Trophoblast cell (in vitro differentiated cells and primary cell): ENCODE measurements at regions not wholly inside any gene's neighbourhood (a gene's known extent, or its start where the extent isn't known, plus 50 kb on each side); places are given as distances from the start of the nearest gene placed in this dataset.
"Not testable (repeated sequence)": the region's sequence is repeated elsewhere in the genome, so short reads cannot be mapped to it uniquely, and the experiment has no call there.

Experiments
- DNase-seq, 2 donors: peaks; one replicate each; pipeline ENCODE4 v3.0.0-alpha.2; 2016
- H2AFZ ChIP-seq: 2 replicates; pipeline ENCODE4 v1.6.1; 2013; ENCODE audit warnings: low read length, moderate library complexity, mild to moderate bottlenecking; ENCODE audit not compliant: insufficient read depth, poor library complexity
- H2AK5ac ChIP-seq: 2 replicates; pipeline ENCODE4 v1.6.1; 2013; ENCODE audit warnings: mild to moderate bottlenecking, low read length
- H2BK120ac ChIP-seq: 2 replicates; pipeline ENCODE4 v1.6.1; 2013; ENCODE audit warnings: low read length, mild to moderate bottlenecking, moderate library complexity; ENCODE audit not compliant: insufficient read depth, poor library complexity
- H2BK12ac ChIP-seq: 2 replicates; pipeline ENCODE4 v1.6.1; 2013; ENCODE audit warnings: mild to moderate bottlenecking, low read length, moderate library complexity
- H2BK5ac ChIP-seq: 2 replicates; pipeline ENCODE4 v1.6.1; 2013; ENCODE audit warnings: low read length, low read depth, moderate library complexity, mild to moderate bottlenecking; ENCODE audit not compliant: poor library complexity
- H3K14ac ChIP-seq: 2 replicates; pipeline ENCODE4 v1.6.1; 2013; ENCODE audit warnings: mild to moderate bottlenecking, low read length
- H3K18ac ChIP-seq: 2 replicates; pipeline ENCODE4 v1.6.1; 2013; ENCODE audit warnings: mild to moderate bottlenecking, low read length
- H3K23ac ChIP-seq: 2 replicates; pipeline ENCODE4 v1.6.1; 2013; ENCODE audit warnings: low read length
- H3K27ac ChIP-seq: 2 replicates; pipeline ENCODE4 v1.5.1; 2013; ENCODE audit warnings: low read depth, mild to moderate bottlenecking, inconsistent platforms, low read length, moderate library complexity
- H3K27me3 ChIP-seq: 2 replicates; pipeline ENCODE4 v1.6.1; 2013; ENCODE audit warnings: inconsistent platforms, mild to moderate bottlenecking, low read length, moderate library complexity; ENCODE audit not compliant: insufficient read depth
- H3K36me3 ChIP-seq, 2 experiments: 1 replicate in 1 of 2; 2 replicates in 1 of 2; pipeline ENCODE4 v1.6.1; 2013; ENCODE audit warnings: low read length in 2 of 2, mild to moderate bottlenecking in 2 of 2, moderate library complexity in 1 of 2; ENCODE audit not compliant: insufficient read depth in 2 of 2, control insufficient read depth in 1 of 2
- H3K4ac ChIP-seq: 2 replicates; pipeline ENCODE4 v1.6.1; 2013; ENCODE audit warnings: low read depth, mild to moderate bottlenecking, low read length, moderate library complexity
- H3K4me1 ChIP-seq, 2 experiments: 1 replicate in 1 of 2; 2 replicates in 1 of 2; pipeline ENCODE4 v1.6.1; 2013; ENCODE audit warnings: low read length in 2 of 2, mild to moderate bottlenecking in 2 of 2, moderate library complexity in 1 of 2; ENCODE audit not compliant: insufficient read depth in 2 of 2, control insufficient read depth in 1 of 2
- H3K4me2 ChIP-seq: 2 replicates; pipeline ENCODE4 v1.6.1; 2013; ENCODE audit warnings: inconsistent platforms, mild to moderate bottlenecking, low read length, moderate library complexity
- H3K4me3 ChIP-seq: 2 replicates; pipeline ENCODE4 v1.5.1; 2013; ENCODE audit warnings: mild to moderate bottlenecking, low read depth, low read length, inconsistent platforms
- H3K79me1 ChIP-seq: one replicate; pipeline ENCODE4 v1.6.1; 2013; ENCODE audit warnings: low read length
- H3K79me2 ChIP-seq: 2 replicates; pipeline ENCODE4 v1.6.1; 2013; ENCODE audit warnings: low read length, mild to moderate bottlenecking; ENCODE audit not compliant: control insufficient read depth, insufficient read depth, poor library complexity
- H3K9ac ChIP-seq: 2 replicates; pipeline ENCODE4 v1.6.1; 2013; ENCODE audit warnings: mild to moderate bottlenecking, low read length
- H3K9me3 ChIP-seq: 2 replicates; pipeline ENCODE4 v1.6.1; 2013; ENCODE audit warnings: low read depth, mild to moderate bottlenecking, control low read depth, inconsistent platforms, low read length; ENCODE audit not compliant: insufficient read depth
- H4K12ac ChIP-seq: 2 replicates; pipeline ENCODE4 v1.6.1; 2013; ENCODE audit warnings: low read depth, mild to moderate bottlenecking, low read length, moderate library complexity
- H4K8ac ChIP-seq: 2 replicates; pipeline ENCODE4 v1.6.1; 2013; ENCODE audit warnings: low read depth, mild to moderate bottlenecking, low read length, moderate library complexity
- H4K91ac ChIP-seq: one replicate; pipeline ENCODE4 v1.6.1; 2013; ENCODE audit warnings: low read depth, mild to moderate bottlenecking, low read length, moderate library complexity
- WGBS: extraction: QIAGEN DNeasy Blood & Tissue Kit; methylation state at CpG from one replicate; pipeline ENCODE4 v1.1.7; 2013; ENCODE audit warnings: missing lambda C conversion rate; ENCODE audit not compliant: insufficient read length, insufficient coverage; ENCODE audit errors: extremely low coverage; 5-methylcytosine and 5-hydroxymethylcytosine counted together

DNA sequence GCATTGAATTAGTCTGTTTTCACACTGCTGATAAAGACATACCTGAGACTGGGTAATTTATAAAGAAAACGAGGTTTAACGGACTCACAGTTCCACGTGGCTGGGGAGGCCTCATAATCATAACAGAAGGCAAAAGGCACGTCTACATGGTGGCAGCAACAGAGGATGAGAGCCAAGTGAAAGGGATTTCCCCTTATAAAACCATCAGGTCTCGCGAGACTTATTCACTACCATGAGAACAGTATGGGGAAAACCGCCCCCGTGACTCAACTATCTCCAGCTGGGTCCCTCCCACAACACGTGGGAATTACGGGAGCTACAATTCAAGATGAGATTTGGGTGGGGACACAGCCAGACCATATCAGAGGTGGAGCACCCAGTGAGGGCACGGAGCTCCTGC lies 442.0 kb upstream of the MYT1L start:
- not testable (repeated sequence) for H3K27me3 ChIP-seq, H2AFZ ChIP-seq, H3K4me3 ChIP-seq, H4K12ac ChIP-seq, H2BK5ac ChIP-seq, H4K91ac ChIP-seq, H3K36me3 ChIP-seq, H3K18ac ChIP-seq, H4K8ac ChIP-seq, H3K79me1 ChIP-seq, H3K9ac ChIP-seq, DNase-seq, H3K4ac ChIP-seq, H3K23ac ChIP-seq, H2AK5ac ChIP-seq, H3K14ac ChIP-seq, H2BK12ac ChIP-seq, H3K4me1 ChIP-seq, H3K27ac ChIP-seq, H3K4me2 ChIP-seq, H2BK120ac ChIP-seq, H3K79me2 ChIP-seq
- no CpG with 5 or more reads among the region's 11 CpGs for WGBS
- peaks cover 11% of the 10 kb centered on the region for H3K9me3 ChIP-seq

DNA sequence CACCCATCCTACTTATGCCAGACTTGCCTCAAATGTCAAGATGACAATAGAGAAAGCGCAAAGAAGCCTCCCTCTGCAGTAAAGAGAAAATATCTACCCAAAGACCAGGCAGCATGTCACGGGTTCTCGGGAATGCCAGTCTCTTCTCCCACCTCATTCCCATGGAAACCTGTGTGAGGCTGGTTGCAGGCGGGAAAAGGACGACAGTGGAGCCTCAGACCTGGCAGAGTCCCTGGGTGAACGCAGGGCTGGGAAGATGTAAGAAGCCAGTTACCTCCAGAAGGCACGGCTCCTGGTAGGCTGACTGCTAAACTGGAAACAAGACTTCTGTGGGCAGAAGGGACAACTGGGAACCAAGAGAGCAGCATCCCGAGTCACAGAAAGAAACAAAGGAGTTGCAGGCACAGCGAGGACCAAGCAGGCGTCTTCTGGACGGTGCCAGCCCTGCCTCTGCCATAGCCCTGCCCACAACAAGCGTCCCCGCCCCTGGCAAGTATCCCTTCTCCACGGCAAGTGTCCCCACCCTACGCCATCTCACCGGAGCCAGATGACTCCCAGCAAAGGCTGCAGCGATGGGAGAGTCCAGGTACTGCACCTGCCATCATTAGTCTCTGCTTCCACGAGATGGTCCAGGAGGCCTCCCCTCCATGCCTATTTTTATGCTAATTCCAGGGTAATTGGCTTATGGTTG lies 440.8 kb upstream of the MYT1L start:
- Histone ChIP-seq H2AFZ (no peak overlapping the region), H3K9me3 (peaks cover 13% of the 10 kb centered on the region), H3K14ac (no peak overlapping the region), H3K27me3 (no peaks in the 10 kb centered on the region), H3K4ac (no peak overlapping the region), H4K12ac (no peak overlapping the region), H3K9ac (no peak overlapping the region), H2BK5ac (no peak overlapping the region), H3K79me1 (no peaks in the 10 kb centered on the region), H3K23ac (no peak overlapping the region), H3K36me3 (no peaks in the 10 kb centered on the region), H3K27ac (no peak overlapping the region), H3K4me1 (no peaks in the 10 kb centered on the region), H3K4me3 (no peak overlapping the region), H2BK12ac (no peak overlapping the region), H2BK120ac (no peak overlapping the region), H3K18ac (no peak overlapping the region), H3K79me2 (no peaks in the 10 kb centered on the region), H4K8ac (no peak overlapping the region), H2AK5ac (no peak overlapping the region), H3K4me2 (no peak overlapping the region), H4K91ac (no peak overlapping the region)
- WGBS: no CpG with 5 or more reads among the region's 18 CpGs
- no peak for DNase-seq

DNA sequence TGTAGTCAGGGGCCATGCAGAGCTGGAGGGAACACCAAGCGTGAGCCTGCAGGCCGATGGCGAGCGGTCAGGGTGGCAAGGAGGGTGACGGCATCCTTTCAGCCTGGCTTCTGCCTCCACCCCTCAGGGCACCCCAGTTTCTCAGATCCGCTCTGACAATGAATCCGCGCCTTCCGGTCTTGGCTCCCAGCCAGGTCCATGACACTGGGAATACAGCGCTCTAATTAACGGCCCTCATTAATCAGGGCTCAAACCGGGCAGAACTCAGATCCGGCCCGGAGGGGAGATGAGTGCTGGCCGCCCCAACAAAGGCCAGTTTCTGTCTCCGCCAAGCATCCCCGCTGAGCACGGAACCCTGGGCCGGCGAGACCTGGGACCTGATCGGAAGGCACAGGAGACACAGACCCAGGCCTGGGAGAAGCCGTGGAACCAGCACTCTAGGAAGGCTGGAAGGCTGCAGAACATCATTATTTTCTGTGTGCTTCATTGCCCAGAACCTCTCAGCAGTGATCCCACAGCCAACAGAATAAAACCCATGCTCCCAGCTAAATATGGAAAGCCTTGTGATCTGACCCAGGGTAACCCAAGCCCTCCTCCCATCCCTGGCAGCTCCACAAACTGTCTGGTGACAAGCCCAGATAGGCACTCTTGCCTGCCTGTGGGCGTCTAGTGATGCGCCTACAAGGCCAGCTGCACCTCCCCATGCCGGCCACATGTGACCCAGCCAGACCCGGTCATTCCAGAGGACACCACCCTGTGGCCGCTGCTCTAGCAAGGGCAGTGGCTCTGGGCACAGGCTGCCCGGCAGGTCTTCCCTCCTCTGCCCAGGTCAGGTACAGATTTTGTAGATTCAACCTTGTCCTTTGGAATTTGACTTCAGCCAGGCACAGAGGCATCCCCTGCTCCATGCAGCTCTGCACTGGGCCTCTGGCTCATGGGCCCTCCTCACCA lies 438.7 kb upstream of the MYT1L start:
- Histone ChIP-seq H2BK12ac (no peak overlapping the region), H3K14ac (no peak overlapping the region), H3K27ac (no peak overlapping the region), H3K27me3 (no peaks in the 10 kb centered on the region), H3K4ac (no peak overlapping the region), H2BK120ac (no peak overlapping the region), H2AK5ac (no peak overlapping the region), H3K79me1 (no peaks in the 10 kb centered on the region), H2AFZ (no peak overlapping the region), H4K12ac (no peak overlapping the region), H3K23ac (no peak overlapping the region), H3K4me2 (no peak overlapping the region), H3K4me1 (no peaks in the 10 kb centered on the region), H3K4me3 (no peak overlapping the region), H4K8ac (no peak overlapping the region), H3K9me3 (peaks cover 9% of the 10 kb centered on the region), H3K18ac (no peak overlapping the region), H3K36me3 (no peaks in the 10 kb centered on the region), H4K91ac (no peak overlapping the region), H2BK5ac (no peak overlapping the region), H3K79me2 (no peaks in the 10 kb centered on the region), H3K9ac (no peak overlapping the region)
- no peak for DNase-seq
- WGBS: no CpG with 5 or more reads among the region's 28 CpGs

DNA sequence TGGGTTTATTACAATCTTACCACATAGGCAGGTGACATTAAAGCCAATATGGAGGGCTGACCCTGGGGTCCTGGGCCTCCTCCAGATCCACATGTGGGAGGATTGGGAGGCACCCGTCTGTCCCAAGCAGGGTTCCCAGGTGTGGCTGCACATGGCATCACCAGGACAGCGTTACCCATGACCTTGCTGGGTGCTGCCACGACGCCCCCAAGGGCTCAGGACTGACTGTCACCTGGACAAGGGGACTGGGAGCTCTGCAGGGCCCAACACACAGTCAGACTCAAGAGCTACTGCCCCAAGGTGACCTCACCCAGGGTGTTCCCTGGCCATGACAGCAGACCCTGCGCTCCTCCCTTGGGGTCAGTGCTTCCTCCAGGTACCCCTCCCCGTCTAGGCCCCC lies 437.4 kb upstream of the MYT1L start:
- no peaks in the 10 kb centered on the region for H3K27me3 ChIP-seq
- H3K4ac ChIP-seq: no peak overlapping the region
- H4K12ac ChIP-seq: no peak overlapping the region
- H3K79me2 ChIP-seq: no peaks in the 10 kb centered on the region
- no peak overlapping the region for H3K18ac ChIP-seq
- H3K9ac ChIP-seq: no peak overlapping the region
- no peak overlapping the region for H2BK120ac ChIP-seq
- no peak overlapping the region for H2BK12ac ChIP-seq
- H3K79me1 ChIP-seq: no peaks in the 10 kb centered on the region
- H4K91ac ChIP-seq: no peak overlapping the region
- H4K8ac ChIP-seq: no peak overlapping the region
- no peak overlapping the region for H3K14ac ChIP-seq
- no peak overlapping the region for H3K4me3 ChIP-seq
- no peak overlapping the region for H2AK5ac ChIP-seq
- no CpG with 5 or more reads among the region's 6 CpGs for WGBS
- no peak overlapping the region for H3K27ac ChIP-seq
- H2BK5ac ChIP-seq: no peak overlapping the region
- H2AFZ ChIP-seq: no peak overlapping the region
- no peaks in the 10 kb centered on the region for H3K4me1 ChIP-seq
- DNase-seq: no peak
- no peak overlapping the region for H3K4me2 ChIP-seq
- H3K23ac ChIP-seq: no peak overlapping the region
- H3K36me3 ChIP-seq: no peaks in the 10 kb centered on the region
- peaks cover 9% of the 10 kb centered on the region for H3K9me3 ChIP-seq
